SK-N-SH (cell line): ENCODE measurements at regions not wholly inside any gene's neighbourhood (a gene's known extent, or its start where the extent isn't known, plus 50 kb on each side); places are given as distances from the start of the nearest gene placed in this dataset.

Experiments used
- CTCF ChIA-PET: fragments of 300-600, 350-600 bp; formaldehyde crosslinking; extraction: SDS; loops from one replicate; lab custom pipeline; 2021; lab: Yijun Ruan, JAX
- POLR2A ChIA-PET: fragments of 350-600 bp; sonication (Branson Sonifier 250); formaldehyde crosslinking; extraction: SDS; loops from one replicate; lab custom pipeline; 2020; ENCODE audit warnings: antibody characterized with exemption, inconsistent platforms; lab: Yijun Ruan, JAX
- DNase-seq: peaks from one replicate; pipeline ENCODE4 v3.0.0; 2012
- H2AFZ ChIP-seq: fragments of 200-600 bp; sonication (generic); 2 replicates; pipeline ENCODE4 v1.8.1; 2016; ENCODE audit warnings: antibody characterized with exemption, mild to moderate bottlenecking, low read depth
- H3F3A ChIP-seq: fragments of 200-600 bp; sonication (generic); replicated peaks from 2 replicates; pipeline ENCODE3; 2016; ENCODE audit warnings: antibody characterized with exemption, mild to moderate bottlenecking; ENCODE audit not compliant: insufficient read depth
- H3K27ac ChIP-seq, 2 experiments: fragments of 200-500 bp in 1 of 2; fragments of 200-600 bp in 1 of 2; sonication (Bioruptor generic) in 1 of 2; sonication (generic), shearing (Covaris generic) in 1 of 2; 2 replicates each; pipeline versions ENCODE4 v1.5.1 to v1.6.1; 2014 to 2016; ENCODE audit warnings: low read depth in 2 of 2, inconsistent platforms in 1 of 2, low read length in 1 of 2, mild to moderate bottlenecking in 1 of 2, mixed read lengths in 1 of 2
- H3K27me3 ChIP-seq: fragments of 200-600 bp; sonication (generic), shearing (Covaris generic); 2 replicates; pipeline ENCODE4 v1.6.1; 2016; ENCODE audit warnings: mixed run types; ENCODE audit not compliant: insufficient read depth
- H3K36me3 ChIP-seq, 2 experiments: fragments of 200-500 bp in 1 of 2; fragments of 200-600 bp in 1 of 2; sonication (Bioruptor generic) in 1 of 2; sonication (generic) in 1 of 2; replicated peaks in 1 of 2; 2 replicates each; pipeline versions ENCODE3 to v1.5.1; 2014 to 2016; ENCODE audit warnings: low read length in 1 of 2, mild to moderate bottlenecking in 1 of 2; ENCODE audit not compliant: insufficient read depth in 2 of 2, control insufficient read depth in 1 of 2
- H3K4me1 ChIP-seq, 2 experiments: fragments of 200-500 bp in 1 of 2; fragments of 200-600 bp in 1 of 2; sonication (Bioruptor generic) in 1 of 2; sonication (generic), shearing (Covaris generic) in 1 of 2; 2 replicates each; pipeline versions ENCODE4 v1.5.1 to v1.6.1; 2014 to 2016; ENCODE audit warnings: low read depth in 1 of 2, low read length in 1 of 2, mixed run types in 1 of 2; ENCODE audit not compliant: insufficient read depth in 2 of 2, control insufficient read depth in 1 of 2
- H3K4me2 ChIP-seq: fragments of 200-600 bp; sonication (generic), shearing (Covaris generic); 2 replicates; pipeline ENCODE4 v1.6.1; 2017; ENCODE audit warnings: mixed run types
- H3K4me3 ChIP-seq, 2 experiments: fragments of 200-500 bp in 1 of 2; fragments of 200-600 bp in 1 of 2; sonication (Bioruptor generic) in 1 of 2; sonication (generic), shearing (Covaris generic) in 1 of 2; 2 replicates each; pipeline versions ENCODE4 v1.5.1 to v1.8.1; 2014 to 2016; ENCODE audit warnings: low read depth in 2 of 2, inconsistent platforms in 1 of 2, low read length in 1 of 2, mild to moderate bottlenecking in 1 of 2, mixed read lengths in 1 of 2, moderate library complexity in 1 of 2
- H3K79me2 ChIP-seq: fragments of 200-600 bp; sonication (generic); 2 replicates; pipeline ENCODE4 v1.8.1; 2017; ENCODE audit warnings: mild to moderate bottlenecking; ENCODE audit not compliant: insufficient read depth
- H3K9ac ChIP-seq: fragments of 200-600 bp; sonication (generic); 2 replicates; pipeline ENCODE4 v1.6.1; 2017; ENCODE audit warnings: mixed run types
- H3K9me2 ChIP-seq: fragments of 200-600 bp; sonication (generic); 2 replicates; pipeline ENCODE4 v1.6.1; 2017; ENCODE audit warnings: mixed run types
- H3K9me3 ChIP-seq: fragments of 200-600 bp; sonication (generic); 2 replicates; pipeline ENCODE4 v1.6.1; 2017; ENCODE audit warnings: mixed run types, mild to moderate bottlenecking, moderate library complexity
- H4K20me1 ChIP-seq: fragments of 200-600 bp; sonication (generic); 2 replicates; pipeline ENCODE4 v1.6.1; 2017; ENCODE audit warnings: mild to moderate bottlenecking, mixed run types; ENCODE audit not compliant: insufficient read depth
- ELF1 ChIP-seq: IDR thresholded peaks from 2 replicates; pipeline ENCODE4 v1.4.0; 2012
- FOXM1 ChIP-seq: IDR thresholded peaks from 2 replicates; pipeline ENCODE4 v1.4.0; 2012; ENCODE audit warnings: low read depth, mild to moderate bottlenecking
- GATA2 ChIP-seq: sonication (generic); formaldehyde crosslinking; IDR thresholded peaks from 2 replicates; pipeline ENCODE4 v1.5.0; 2020; ENCODE audit warnings: mild to moderate bottlenecking, missing genetic modification reagents
- NRF1 ChIP-seq: IDR thresholded peaks from 2 replicates; pipeline ENCODE4 v1.6.1; 2012; ENCODE audit warnings: low read depth, mild to moderate bottlenecking, low read length
- POLR2AphosphoS5 ChIP-seq: IDR thresholded peaks from 2 replicates; pipeline ENCODE4 v1.6.1; 2012; ENCODE audit warnings: low read depth, low read length
- TAF1 ChIP-seq: IDR thresholded peaks from 2 replicates; pipeline ENCODE4 v1.6.1; 2012; ENCODE audit warnings: low read depth, mild to moderate bottlenecking, low read length, moderate library complexity, borderline replicate concordance
- TCF12 ChIP-seq: IDR thresholded peaks from 2 replicates; pipeline ENCODE4 v1.4.0; 2012
- TEAD4 ChIP-seq: IDR thresholded peaks from 2 replicates; pipeline ENCODE4 v1.4.0; 2012; ENCODE audit warnings: mild to moderate bottlenecking, borderline replicate concordance; ENCODE audit not compliant: insufficient read depth
- WGBS: methylation state at CpG from one replicate; pipeline ENCODE4 v1.1.6; 2017; ENCODE audit warnings: low lambda C conversion rate; 5-methylcytosine and 5-hydroxymethylcytosine counted together
- TF ChIP-seq, protein P1 (sequence below): fragments of 150-350 bp; IDR thresholded peaks from 2 replicates; pipeline ENCODE4 v1.6.1; 2017; ENCODE audit warnings: antibody characterized with exemption, low read length, low read depth, borderline replicate concordance
- TF ChIP-seq, protein P2 (sequence below): fragments of 200-600 bp; sonication (generic); IDR thresholded peaks from 2 replicates; pipeline ENCODE4 v1.6.1; 2017; ENCODE audit warnings: antibody characterized with exemption, mild to moderate bottlenecking, moderate library complexity

DNA sequence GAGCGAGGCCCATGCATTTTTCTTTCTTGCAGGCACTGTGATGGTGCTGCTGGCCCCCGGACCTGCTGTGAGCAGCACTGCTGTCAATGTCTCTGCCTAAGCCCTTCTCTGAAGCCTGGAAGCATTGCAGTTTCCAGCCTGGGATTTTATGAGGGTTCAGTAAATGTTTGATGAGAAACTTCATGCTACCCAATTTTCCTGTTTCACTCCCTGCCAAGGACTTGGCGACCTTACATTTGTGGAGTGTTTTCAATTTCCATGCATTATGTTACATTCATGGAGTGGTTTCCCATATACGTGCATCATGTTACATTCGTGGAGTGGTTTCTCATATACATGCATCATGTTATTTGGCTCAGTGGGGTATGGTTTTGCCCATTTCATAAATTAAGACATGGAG lies 90.7 kb upstream of the PTCH1 start:
- H4K20me1 ChIP-seq: no peaks in the 10 kb centered on the region
- H3K4me1 ChIP-seq: no peaks in the 10 kb centered on the region
- no peak for DNase-seq
- H3K9me2 ChIP-seq: no peaks in the 10 kb centered on the region
- no peak overlapping the region for H3K27ac ChIP-seq
- no peaks in the 10 kb centered on the region; the same call in 1 of the 2 replicates for H3K27me3 ChIP-seq
- no peaks in the 10 kb centered on the region for H3K36me3 ChIP-seq
- H3K9me3 ChIP-seq: no peaks in the 10 kb centered on the region
- CTCF ChIA-PET: no interaction called here
- no peak overlapping the region for H2AFZ ChIP-seq
- no peak overlapping the region for H3K9ac ChIP-seq
- no peaks in the 10 kb centered on the region for H3K79me2 ChIP-seq
- WGBS: 45% methylated on average over 4 of the region's 5 CpGs
- TF ChIP-seq POLR2AphosphoS5 (no peak), FOXM1 (no peak), GATA2 (CRISPR knock-in tag) (no peak), ELF1 (no peak), TEAD4 (no peak), TAF1 (no peak), NRF1 (no peak)
- TF ChIP-seq, protein P1, sequence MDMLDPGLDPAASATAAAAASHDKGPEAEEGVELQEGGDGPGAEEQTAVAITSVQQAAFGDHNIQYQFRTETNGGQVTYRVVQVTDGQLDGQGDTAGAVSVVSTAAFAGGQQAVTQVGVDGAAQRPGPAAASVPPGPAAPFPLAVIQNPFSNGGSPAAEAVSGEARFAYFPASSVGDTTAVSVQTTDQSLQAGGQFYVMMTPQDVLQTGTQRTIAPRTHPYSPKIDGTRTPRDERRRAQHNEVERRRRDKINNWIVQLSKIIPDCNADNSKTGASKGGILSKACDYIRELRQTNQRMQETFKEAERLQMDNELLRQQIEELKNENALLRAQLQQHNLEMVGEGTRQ: no peak
- TF ChIP-seq, protein P2, sequence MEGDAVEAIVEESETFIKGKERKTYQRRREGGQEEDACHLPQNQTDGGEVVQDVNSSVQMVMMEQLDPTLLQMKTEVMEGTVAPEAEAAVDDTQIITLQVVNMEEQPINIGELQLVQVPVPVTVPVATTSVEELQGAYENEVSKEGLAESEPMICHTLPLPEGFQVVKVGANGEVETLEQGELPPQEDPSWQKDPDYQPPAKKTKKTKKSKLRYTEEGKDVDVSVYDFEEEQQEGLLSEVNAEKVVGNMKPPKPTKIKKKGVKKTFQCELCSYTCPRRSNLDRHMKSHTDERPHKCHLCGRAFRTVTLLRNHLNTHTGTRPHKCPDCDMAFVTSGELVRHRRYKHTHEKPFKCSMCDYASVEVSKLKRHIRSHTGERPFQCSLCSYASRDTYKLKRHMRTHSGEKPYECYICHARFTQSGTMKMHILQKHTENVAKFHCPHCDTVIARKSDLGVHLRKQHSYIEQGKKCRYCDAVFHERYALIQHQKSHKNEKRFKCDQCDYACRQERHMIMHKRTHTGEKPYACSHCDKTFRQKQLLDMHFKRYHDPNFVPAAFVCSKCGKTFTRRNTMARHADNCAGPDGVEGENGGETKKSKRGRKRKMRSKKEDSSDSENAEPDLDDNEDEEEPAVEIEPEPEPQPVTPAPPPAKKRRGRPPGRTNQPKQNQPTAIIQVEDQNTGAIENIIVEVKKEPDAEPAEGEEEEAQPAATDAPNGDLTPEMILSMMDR: no peak
- TF ChIP-seq, all 33 proteins: peak for 0
- Histone ChIP-seq H3K4me3 (no peak overlapping the region), H3K4me2 (no peak overlapping the region), H3F3A (no peaks in the 10 kb centered on the region)
- POLR2A ChIA-PET: no interaction called here

DNA sequence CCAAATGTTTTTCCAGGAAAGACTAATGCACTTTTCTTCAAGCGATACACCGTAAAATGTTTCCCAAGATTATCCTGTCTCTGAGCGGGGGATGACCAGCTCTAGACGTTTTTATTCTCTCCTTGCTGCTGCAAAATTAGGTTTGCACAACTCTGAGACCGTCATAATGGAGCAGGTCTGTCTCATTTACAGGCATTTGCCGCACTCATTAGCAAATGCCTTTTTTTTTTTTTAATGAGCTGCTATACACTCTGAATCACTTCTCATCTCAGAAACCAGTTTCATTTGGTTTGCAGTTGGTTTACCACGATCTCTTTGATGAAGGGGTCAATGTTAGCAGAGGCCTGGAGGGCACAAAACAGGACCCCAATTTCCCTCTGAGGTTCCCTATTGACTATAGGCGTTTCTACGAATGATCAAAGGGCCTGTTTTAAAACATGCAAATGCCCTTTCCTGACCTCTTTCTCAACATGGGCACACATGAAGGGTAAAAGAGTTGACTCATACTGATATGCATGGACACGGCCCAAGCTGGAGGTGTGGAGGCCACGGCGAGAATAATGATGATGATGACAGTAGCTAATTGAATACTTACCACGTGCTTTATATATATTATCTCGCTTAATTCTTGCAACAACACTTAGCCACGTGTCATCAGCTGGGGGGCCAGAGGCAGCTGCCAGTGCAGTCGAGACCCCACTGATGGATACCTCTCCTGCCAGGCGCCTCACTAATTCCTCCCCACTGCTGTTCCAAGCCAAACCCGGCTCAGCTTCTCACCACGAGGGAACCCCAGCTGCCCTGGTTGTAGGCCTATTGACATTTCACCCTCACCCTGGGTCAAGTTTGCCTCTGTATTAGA lies 89.9 kb upstream of the PTCH1 start:
- H3K27me3 ChIP-seq: no peaks in the 10 kb centered on the region; the same call in 1 of the 2 replicates
- POLR2A ChIA-PET: interaction anchor here (0.5 kb wide), 1 partner anchor 269 kb away, joined by 3 read pairs; the partner anchor contains the start of gene ERCC6L2
- no peak overlapping the region for H3K9ac ChIP-seq
- no peaks in the 10 kb centered on the region for H3K4me1 ChIP-seq
- no peaks in the 10 kb centered on the region for H3K79me2 ChIP-seq
- H3K9me3 ChIP-seq: no peaks in the 10 kb centered on the region
- CTCF ChIA-PET: interaction anchor here (0.7 kb wide), 1 partner anchor 610 kb away, joined by 4 read pairs; no protein-coding TSS in a partner anchor
- no peaks in the 10 kb centered on the region for H3K9me2 ChIP-seq
- no peaks in the 10 kb centered on the region for H3F3A ChIP-seq
- WGBS: 62% methylated on average over 18 of the region's 19 CpGs
- no peak overlapping the region for H3K4me3 ChIP-seq
- no peaks in the 10 kb centered on the region for H4K20me1 ChIP-seq
- H2AFZ ChIP-seq: no peak overlapping the region
- DNase-seq: no peak
- no peak overlapping the region for H3K4me2 ChIP-seq
- H3K27ac ChIP-seq: no peak overlapping the region
- TF ChIP-seq TCF12: no peak
- H3K36me3 ChIP-seq: no peaks in the 10 kb centered on the region
